RWPE1 (cell line): ENCODE measurements at regions not wholly inside any gene's neighbourhood (a gene's known extent, or its start where the extent isn't known, plus 50 kb on each side); places are given as distances from the start of the nearest gene placed in this dataset.
A peak's percentile ranks its signal among the peaks of the same experiment; 100 is the strongest.
"Not testable (repeated sequence)": the region's sequence is repeated elsewhere in the genome, so short reads cannot be mapped to it uniquely, and the experiment has no call there.

ENCODE experiments used
- CTCF ChIA-PET: fragments of 350-600 bp; sonication (Branson Sonifier 250); formaldehyde crosslinking; extraction: SDS; loops from one replicate; lab custom pipeline; 2021; lab: Yijun Ruan, JAX
- POLR2A ChIA-PET: fragments of 400-600 bp; formaldehyde crosslinking; extraction: SDS; loops from one replicate; lab custom pipeline; 2020; ENCODE audit warnings: antibody characterized with exemption; ENCODE audit not compliant: low non-redundant PET; lab: Yijun Ruan, JAX
- DNase-seq: peaks from one replicate; pipeline ENCODE4 v3.0.0; 2012; ENCODE audit warnings: low spot score
- H3K27ac ChIP-seq: fragments of 450-650 bp; 2 replicates; pipeline ENCODE4 v1.5.1; 2017
- TF ChIP-seq, protein P1 (sequence below): fragments of 450-650 bp; conservative IDR thresholded peaks from 2 replicates; pipeline ENCODE4 v1.5.1; 2017; ENCODE audit warnings: low read depth, mild to moderate bottlenecking

DNA sequence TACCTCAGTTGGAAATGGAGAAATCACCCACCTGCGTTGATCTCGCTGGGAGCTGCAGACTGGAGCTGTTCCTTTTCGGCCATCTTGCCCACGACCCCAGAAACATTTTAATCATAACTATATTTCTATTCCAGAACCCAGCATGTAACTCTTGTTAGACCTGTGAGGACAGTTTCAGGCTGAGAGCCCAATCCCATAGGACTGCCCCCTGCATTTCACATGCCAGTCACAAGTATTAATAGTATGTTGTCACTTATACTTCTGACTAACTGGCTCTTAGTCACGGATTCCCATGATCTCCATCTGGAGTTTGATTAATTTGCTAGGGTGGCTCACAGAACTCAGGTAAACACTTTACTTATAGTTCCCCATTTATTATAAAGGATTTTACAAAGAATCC, 60.6 kb upstream of the PRNP start:
- TF ChIP-seq, protein P1, sequence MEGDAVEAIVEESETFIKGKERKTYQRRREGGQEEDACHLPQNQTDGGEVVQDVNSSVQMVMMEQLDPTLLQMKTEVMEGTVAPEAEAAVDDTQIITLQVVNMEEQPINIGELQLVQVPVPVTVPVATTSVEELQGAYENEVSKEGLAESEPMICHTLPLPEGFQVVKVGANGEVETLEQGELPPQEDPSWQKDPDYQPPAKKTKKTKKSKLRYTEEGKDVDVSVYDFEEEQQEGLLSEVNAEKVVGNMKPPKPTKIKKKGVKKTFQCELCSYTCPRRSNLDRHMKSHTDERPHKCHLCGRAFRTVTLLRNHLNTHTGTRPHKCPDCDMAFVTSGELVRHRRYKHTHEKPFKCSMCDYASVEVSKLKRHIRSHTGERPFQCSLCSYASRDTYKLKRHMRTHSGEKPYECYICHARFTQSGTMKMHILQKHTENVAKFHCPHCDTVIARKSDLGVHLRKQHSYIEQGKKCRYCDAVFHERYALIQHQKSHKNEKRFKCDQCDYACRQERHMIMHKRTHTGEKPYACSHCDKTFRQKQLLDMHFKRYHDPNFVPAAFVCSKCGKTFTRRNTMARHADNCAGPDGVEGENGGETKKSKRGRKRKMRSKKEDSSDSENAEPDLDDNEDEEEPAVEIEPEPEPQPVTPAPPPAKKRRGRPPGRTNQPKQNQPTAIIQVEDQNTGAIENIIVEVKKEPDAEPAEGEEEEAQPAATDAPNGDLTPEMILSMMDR: no peak
- H3K27ac ChIP-seq: no peak overlapping the region
- ChIA-PET CTCF (interaction anchor here (0.6 to 1.3 kb wide), 2 partner anchors 12 to 52 kb away, joined by 3 to 5 read pairs; no protein-coding TSS in a partner anchor), POLR2A (no interaction called here)
- no peak for DNase-seq

DNA sequence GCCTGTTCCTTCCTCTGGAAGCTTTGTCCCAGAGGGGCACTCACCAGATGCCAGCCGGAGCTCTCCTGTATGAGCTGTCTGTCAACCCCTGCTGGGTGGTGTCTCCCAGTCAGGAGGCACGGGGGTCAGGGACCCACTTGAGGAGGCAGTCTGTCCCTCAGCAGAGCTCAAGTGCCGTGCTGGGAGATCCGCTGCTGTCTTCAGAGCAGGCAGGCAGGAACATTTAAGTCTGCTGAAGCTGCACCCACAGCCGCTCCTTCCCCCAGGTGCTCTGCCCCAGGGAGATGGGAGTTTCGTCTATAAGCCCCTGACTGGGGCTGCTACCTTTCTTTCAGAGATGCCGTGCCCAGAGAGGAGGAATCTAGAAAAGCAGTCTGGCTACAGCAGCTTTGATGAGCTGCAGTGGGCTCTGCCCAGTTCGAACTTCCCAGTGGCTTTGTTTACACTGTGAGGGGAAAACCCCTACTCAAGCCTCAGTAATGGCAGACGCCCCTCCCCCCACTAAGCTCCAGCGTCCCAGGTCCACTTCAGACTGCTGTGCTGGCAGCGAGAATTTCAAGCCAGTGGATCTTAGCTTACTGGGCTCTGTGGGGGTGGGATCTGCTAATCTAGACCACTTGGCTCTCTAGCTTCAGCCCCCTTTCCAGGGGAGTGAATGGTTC, 61.5 kb upstream of the PRNP start:
- DNase-seq, H3K27ac ChIP-seq, POLR2A ChIA-PET: not testable (repeated sequence)
- CTCF ChIA-PET: interaction anchor here (0.6 kb wide), 1 partner anchor 53 kb away, joined by 5 read pairs; no protein-coding TSS in a partner anchor

DNA sequence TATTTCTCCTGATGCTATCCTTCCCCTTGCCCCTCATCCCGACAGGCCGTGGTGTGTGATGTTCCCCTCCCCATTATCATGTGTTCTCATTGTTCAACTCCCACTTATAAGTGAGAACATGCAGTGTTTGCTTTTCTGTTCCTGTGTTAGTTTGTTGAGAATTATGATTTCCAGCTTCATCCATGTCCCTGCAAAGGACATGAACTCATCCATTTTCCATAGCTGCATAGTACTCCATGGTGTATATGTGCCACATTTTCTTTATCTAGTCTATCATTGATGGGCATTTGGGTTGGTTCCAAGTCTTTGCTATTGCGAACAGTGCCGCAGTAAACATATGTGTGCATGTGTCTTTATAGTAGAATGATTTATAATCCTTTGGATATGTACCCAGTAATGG, 67.1 kb upstream of the PRNP start:
- POLR2A ChIA-PET, H3K27ac ChIP-seq, DNase-seq: not testable (repeated sequence)
- CTCF ChIA-PET: interaction anchor here (0.8 kb wide), 1 partner anchor 105 kb away, joined by 3 read pairs; no protein-coding TSS in a partner anchor

DNA sequence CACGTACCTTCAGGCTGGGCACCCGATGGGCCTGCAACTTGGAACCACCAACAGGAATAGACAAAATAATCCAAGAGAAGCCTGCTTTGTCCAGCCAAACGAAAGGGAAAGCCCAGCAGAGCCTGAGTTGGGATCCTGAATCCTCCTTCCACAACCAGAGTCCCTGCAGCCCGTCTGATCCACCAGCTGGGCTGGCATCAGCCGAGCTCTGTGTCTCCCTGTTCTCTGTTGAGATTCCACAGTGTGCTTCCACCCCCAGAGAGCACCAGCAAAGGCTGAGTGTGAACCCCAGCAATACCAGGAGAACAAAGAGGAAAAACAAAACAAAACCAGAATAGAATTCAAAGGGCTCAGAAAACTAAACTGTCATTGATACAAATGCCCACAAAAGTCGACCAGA, 68.8 kb upstream of the PRNP start:
- no peak for DNase-seq
- ChIA-PET CTCF (interaction anchor here (0.6 kb wide), 1 partner anchor 33 kb away, joined by 3 read pairs; no protein-coding TSS in a partner anchor), POLR2A (no interaction called here)
- TF ChIP-seq, protein P1: no peak
- no peak overlapping the region for H3K27ac ChIP-seq

DNA sequence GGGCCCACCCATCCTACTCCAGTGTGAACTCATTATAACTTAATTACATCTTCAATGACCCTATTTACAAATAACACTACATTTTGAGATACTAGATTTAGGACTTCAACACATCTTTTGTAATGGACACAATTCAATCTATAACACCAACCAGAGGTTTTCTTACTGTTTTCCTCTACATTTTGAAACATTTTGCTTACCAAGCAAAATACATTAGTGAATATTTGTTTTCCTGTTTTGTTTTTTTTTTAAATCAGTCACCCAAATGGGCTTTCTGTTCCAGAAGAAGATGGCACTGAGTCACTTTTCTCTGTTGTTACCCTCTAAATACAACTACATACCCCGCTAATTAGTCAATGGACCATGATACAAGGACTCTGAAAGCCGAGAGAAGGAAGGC, 69.2 kb upstream of the PRNP start:
- POLR2A ChIA-PET: no interaction called here
- no peak for DNase-seq
- TF ChIP-seq, protein P1: no peak
- H3K27ac ChIP-seq: no peak overlapping the region
- CTCF ChIA-PET: interaction anchor here (0.6 kb wide), 1 partner anchor 34 kb away, joined by 3 read pairs; no protein-coding TSS in a partner anchor

DNA sequence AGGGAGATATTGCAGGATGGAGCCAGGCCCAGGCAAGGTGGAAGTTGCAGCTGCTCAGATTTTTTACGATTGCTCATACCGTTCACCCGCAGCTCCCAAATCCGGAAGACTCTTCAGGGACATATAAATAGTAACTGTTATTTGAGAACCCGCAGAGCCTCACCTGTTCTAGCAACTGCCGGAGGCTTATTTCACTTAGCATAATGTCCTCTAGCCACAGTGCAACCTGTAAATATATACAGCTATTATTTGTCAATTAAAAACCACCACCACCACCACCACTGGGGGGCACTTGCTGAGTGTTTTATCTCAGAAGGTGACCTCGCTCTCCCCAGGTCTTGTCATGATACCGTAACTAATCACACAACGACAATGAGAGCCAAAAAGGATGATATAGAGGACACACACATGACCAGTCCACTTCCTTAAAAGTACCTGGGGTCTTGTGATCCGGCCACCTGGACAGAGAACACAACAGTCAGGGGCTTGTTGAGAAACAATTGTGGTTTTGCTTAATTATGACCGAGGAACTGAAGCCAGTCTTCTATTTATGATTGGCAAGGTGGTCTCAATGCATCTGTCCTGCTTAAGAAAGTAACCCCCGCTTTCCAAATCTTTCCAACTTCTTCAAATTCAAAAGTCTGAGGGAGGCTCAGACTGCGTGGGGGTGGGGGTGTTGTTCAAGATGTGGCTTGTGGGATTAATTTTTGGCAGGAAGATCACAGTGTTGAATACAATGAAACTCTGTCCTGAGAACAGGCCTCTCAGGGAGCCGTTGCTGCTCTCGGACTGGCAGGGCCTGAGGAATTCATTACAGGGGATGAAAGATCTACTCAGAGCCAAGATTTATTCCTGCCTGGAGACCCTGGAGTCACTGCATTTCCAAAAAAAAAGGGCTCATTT, 72.3 kb upstream of the PRNP start:
- POLR2A ChIA-PET: no interaction called here

DNA sequence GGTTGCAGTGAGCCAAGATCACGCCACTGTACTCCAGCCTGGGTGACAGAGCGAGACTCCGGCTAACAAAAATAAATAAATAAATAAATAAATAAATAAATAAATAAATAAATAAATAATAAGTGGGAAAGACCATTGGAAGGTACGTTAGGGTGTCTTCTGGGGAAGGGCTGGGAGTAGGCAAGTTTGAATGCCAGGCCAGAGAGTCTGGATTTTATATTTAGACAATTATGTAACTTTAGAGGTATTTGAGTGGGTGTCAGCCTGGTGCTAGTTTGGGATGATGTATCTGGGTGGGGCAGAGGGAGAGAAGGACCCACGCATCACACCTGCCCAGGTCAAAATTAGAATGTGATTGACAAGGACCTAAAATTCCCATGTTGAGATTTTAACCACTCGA, 73.1 kb upstream of the PRNP start:
- H3K27ac ChIP-seq: peak overlapping the region; percentile 48
- ChIA-PET POLR2A (no interaction called here), CTCF (interaction anchor here (0.5 to 1.1 kb wide), 15 partner anchors 8 to 1219 kb away, joined by 3 to 13 read pairs (median 4); no protein-coding TSS in a partner anchor)
- peak; percentile 56 for DNase-seq
- TF ChIP-seq, protein P1: no peak

More for the DNA sequence above, 72.3 kb upstream of the PRNP start:
- peak; percentile 74 for DNase-seq
- H3K27ac ChIP-seq: peak overlapping the region; percentile 48
- CTCF ChIA-PET: interaction anchor here (0.5 to 1.1 kb wide), 14 partner anchors 8 to 1220 kb away, joined by 3 to 13 read pairs (median 4); no protein-coding TSS in a partner anchor
- TF ChIP-seq, protein P1: peak; percentile 77
